ENCODE measurements at regions not wholly inside any gene's neighbourhood (a gene's known extent, or its start where the extent isn't known, plus 50 kb on each side); places are given as distances from the start of the nearest gene placed in this dataset.

DNA sequence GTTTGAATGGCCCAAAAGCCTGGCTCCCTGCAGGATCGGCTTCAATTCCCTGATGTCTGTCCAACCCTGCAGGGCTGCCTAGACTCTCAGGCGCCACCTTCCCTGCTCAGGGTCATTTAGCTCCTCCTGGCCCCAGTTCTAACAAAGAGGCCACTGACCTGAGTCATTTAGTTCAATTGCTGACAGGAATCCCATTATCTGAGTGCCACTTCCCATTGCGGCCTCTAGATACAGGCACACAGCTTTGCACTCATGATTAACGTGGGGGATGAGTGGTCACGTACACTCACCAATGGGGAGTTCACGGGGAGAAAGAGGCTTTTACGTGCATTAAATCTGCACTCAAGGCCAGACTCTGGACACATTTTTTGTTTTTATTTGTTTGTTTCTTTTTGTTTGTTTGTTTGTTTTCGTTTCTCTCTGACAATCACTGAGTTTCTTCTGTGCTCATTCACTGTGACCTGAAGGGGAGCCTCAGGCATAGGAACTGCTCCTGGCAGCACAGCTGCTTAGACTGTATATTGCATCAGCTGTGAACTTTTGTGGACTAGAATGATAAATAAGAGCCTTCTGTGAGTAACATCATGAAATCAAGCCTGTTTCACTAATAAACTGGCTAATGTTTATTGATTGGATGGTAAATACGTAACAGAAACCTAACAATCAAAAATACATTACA lies 118.9 kb upstream of the CTNNA2 start:
- no peaks in the 10 kb centered on the region for H4K20me1 ChIP-seq
- H3K4me1 ChIP-seq = no peaks in the 10 kb centered on the region
- H3K27me3 ChIP-seq = no peaks in the 10 kb centered on the region
- H3K9ac ChIP-seq = no peak overlapping the region
- H3K27ac ChIP-seq = no peak overlapping the region
- TF ChIP-seq Cebpa-rat (IDR thresholded peaks at IDR 0.05) = no peak
- H3K36me3 ChIP-seq = no peaks in the 10 kb centered on the region
- H3K4me3 ChIP-seq = no peak overlapping the region
- no peak overlapping the region for H3K4me2 ChIP-seq
- H3K9me3 ChIP-seq = no peaks in the 10 kb centered on the region

DNA sequence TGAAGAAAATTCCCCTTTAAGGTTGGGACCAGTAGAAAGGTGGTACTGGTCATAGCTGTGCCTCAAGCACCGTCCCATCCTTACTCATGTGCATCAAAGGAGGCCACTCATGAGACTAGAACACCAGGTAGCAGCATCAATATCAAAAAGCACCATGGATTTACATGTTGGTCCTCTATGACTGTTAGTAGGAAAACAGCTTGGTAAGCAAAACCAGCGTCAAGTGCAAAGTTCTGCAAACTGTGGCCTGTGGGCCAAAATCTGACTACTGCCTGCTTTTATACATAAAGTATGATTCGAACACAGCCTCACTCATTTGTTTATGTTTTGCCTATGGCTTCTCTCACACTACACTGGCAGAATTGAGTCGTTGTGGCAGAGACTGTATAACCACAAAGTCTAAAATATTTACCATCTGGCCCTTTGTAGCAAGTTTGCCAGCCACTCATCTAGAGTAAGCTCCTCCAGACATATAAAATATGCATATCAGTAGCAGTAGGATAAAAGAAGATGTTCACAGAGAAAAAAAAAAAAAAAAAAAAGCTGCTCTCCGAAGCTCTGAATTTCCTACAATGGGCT lies 119.7 kb upstream of the CTNNA2 start:
- Histone ChIP-seq H3K9me3 (no peaks in the 10 kb centered on the region), H3K27ac (no peak overlapping the region), H4K20me1 (no peaks in the 10 kb centered on the region), H3K4me3 (no peak overlapping the region), H3K27me3 (no peaks in the 10 kb centered on the region), H3K4me2 (no peak overlapping the region), H3K4me1 (no peaks in the 10 kb centered on the region), H3K36me3 (no peaks in the 10 kb centered on the region), H3K9ac (no peak overlapping the region)
- no peak for TF ChIP-seq Cebpa-rat (IDR thresholded peaks at IDR 0.05)

DNA sequence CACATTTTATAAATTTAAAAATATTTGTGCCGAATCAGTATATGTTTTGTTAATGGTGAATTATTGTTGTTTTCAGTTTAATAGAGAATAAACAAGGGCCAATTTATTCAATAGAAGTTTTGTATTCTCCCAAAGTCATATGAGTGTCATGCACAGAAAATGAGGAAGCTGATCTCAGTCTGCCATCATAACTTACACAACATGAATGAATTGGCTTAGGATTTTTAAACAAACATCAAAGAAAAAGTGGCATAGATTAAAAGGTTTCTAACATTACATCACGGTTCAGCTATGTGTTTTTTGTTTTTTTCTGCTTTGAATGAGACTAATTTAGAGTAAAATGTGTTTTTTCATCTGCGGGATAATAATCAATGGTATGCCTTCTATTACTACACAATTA lies 123.4 kb upstream of the CTNNA2 start:
- Histone ChIP-seq H4K20me1 (no peaks in the 10 kb centered on the region), H3K27ac (no peak overlapping the region), H3K36me3 (no peaks in the 10 kb centered on the region), H3K4me3 (no peak overlapping the region), H3K4me2 (no peak overlapping the region), H3K4me1 (no peaks in the 10 kb centered on the region), H3K9me3 (no peaks in the 10 kb centered on the region), H3K27me3 (no peaks in the 10 kb centered on the region), H3K9ac (no peak overlapping the region)
- TF ChIP-seq Cebpa-rat (IDR thresholded peaks at IDR 0.05) = no peak

DNA sequence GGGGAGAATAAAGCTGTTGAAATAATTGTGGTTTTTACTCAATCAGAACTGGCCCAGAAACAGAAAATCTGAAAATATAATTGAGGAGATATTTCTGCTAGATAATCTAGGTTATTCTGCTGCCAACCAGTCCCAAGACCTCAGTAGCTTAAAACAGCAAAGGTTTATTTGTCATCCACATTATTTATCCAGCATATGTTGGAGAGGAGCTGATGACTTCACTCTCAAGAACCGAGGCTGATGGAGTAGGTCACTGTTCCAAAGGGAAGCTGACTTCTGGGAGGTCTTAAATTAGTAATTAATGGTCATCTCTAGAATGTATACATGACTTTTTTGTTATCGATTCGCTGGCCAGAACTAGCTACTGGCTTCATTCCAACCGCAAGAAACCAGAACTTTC lies 124.8 kb upstream of the CTNNA2 start:
- Histone ChIP-seq H3K9me3 (no peaks in the 10 kb centered on the region), H3K9ac (no peak overlapping the region), H3K27me3 (no peaks in the 10 kb centered on the region), H3K4me3 (no peak overlapping the region), H3K4me1 (no peaks in the 10 kb centered on the region), H4K20me1 (no peaks in the 10 kb centered on the region), H3K36me3 (no peaks in the 10 kb centered on the region), H3K27ac (no peak overlapping the region), H3K4me2 (no peak overlapping the region)
- no peak for TF ChIP-seq Cebpa-rat (IDR thresholded peaks at IDR 0.05)

DNA sequence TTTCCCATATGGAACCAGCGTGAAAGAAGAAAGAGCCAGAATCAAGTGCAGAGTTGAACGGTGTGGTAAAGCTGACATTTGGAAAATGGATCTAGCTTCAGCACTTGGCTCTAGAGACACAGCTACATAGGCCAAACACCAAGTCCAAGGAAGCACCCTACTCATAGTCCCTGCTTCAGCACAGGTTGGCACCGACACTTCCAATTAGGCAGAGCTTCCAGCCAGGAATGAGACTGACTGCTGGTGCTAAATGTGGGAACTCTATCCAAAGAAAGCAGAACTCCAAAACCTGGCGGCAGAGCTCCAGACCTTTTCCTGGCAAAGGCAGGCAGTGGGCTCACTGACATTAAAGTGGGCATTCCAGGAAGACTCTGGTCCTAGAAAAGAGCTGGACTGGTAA lies 125.4 kb upstream of the CTNNA2 start:
- no peak overlapping the region for H3K27ac ChIP-seq
- no peaks in the 10 kb centered on the region for H4K20me1 ChIP-seq
- H3K9ac ChIP-seq = no peak overlapping the region
- H3K4me3 ChIP-seq = no peak overlapping the region
- H3K36me3 ChIP-seq = no peaks in the 10 kb centered on the region
- H3K4me2 ChIP-seq = no peak overlapping the region
- no peaks in the 10 kb centered on the region for H3K4me1 ChIP-seq
- no peak for TF ChIP-seq Cebpa-rat (IDR thresholded peaks at IDR 0.05)
- no peaks in the 10 kb centered on the region for H3K27me3 ChIP-seq
- H3K9me3 ChIP-seq = no peaks in the 10 kb centered on the region

DNA sequence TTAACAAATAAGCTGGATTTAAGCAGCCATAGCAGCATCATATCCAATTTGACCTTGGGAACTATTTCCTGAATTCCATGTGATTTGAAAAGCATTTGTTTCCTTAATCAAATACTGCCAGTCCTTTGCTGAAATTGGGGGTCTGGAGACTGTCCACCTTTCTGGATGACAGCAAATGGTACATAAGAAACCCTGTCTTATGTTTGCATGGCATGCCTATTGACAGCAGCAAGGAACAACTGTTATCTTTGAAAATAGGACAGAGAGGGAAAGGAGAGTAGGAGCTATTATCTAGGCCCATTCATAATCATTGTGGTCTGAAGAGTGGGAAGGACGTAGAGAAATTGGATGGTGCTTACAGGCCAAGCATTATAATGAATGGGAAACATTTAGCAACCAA lies 129.2 kb upstream of the CTNNA2 start:
- Histone ChIP-seq H4K20me1 (no peaks in the 10 kb centered on the region), H3K4me2 (no peak overlapping the region), H3K27me3 (no peaks in the 10 kb centered on the region), H3K4me3 (no peak overlapping the region), H3K27ac (no peak overlapping the region), H3K9ac (no peak overlapping the region), H3K36me3 (no peaks in the 10 kb centered on the region), H3K4me1 (no peaks in the 10 kb centered on the region), H3K9me3 (no peaks in the 10 kb centered on the region)
- no peak for TF ChIP-seq Cebpa-rat (IDR thresholded peaks at IDR 0.05)

DNA sequence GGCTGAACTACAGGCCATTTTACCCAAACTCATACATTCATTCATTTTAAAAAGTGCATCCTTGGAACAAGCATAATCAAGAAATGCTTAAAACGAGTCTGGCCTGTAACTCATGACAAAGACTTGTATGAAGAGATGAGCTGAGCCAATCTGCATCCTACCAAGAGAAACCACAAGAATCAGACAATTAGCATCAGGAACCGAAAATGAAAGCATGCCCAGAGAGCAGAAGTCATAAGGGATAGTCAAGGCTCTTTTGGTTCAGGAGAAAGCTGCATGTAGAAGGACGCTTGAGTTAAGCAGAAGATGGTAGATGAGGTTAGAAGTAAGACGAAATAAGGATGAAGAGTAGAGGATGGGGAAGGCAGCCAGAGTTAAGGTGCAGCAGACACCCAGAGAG lies 137.0 kb upstream of the CTNNA2 start:
- Histone ChIP-seq H3K36me3 (no peaks in the 10 kb centered on the region), H3K27ac (no peak overlapping the region), H3K4me2 (peak overlapping the region; percentile 46), H3K4me3 (no peak overlapping the region), H4K20me1 (no peaks in the 10 kb centered on the region), H3K9me3 (no peaks in the 10 kb centered on the region), H3K27me3 (no peaks in the 10 kb centered on the region), H3K9ac (no peak overlapping the region), H3K4me1 (no peaks in the 10 kb centered on the region)
- no peak for TF ChIP-seq Cebpa-rat (IDR thresholded peaks at IDR 0.05)

DNA sequence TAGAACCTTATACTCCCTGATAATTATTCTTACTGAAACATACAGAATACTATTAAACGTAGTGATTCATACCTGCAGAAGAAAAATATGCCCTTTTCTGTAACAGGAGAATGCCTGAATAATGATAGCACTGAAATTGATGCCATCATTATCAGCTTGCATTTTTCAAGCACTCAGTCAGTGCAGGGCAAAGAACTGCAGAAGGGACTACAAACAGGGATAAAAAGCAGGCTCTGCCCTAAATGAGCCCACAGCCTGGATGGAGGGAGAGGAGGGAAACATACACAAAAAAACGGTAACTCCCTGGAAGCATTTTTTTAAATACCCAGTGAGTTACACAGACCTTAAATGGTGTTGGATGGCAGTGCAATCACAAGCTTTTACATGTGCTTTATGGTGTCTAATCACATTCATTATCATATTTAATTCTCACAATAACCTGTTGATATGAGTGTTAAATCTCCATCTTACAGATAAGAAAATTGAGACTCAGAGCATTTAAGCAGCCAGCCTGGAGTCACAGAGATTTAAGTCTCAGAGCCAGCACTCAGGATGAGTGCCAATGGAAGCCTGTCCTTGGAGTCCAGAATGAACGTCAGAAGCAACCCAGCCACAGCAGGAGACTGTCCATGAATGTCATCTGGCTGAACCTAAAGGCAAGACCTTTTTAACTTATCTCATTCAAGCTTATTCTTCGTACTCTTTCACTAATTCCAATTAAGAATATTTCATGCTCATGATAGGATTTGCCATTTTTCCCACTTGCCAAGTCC lies 139.3 kb upstream of the CTNNA2 start:
- no peak for TF ChIP-seq Cebpa-rat (IDR thresholded peaks at IDR 0.05)
- Histone ChIP-seq H3K9ac (no peak overlapping the region), H4K20me1 (no peaks in the 10 kb centered on the region), H3K27me3 (no peaks in the 10 kb centered on the region), H3K4me1 (no peaks in the 10 kb centered on the region), H3K4me2 (no peak overlapping the region), H3K27ac (no peak overlapping the region), H3K36me3 (no peaks in the 10 kb centered on the region), H3K4me3 (no peak overlapping the region), H3K9me3 (no peaks in the 10 kb centered on the region)

DNA sequence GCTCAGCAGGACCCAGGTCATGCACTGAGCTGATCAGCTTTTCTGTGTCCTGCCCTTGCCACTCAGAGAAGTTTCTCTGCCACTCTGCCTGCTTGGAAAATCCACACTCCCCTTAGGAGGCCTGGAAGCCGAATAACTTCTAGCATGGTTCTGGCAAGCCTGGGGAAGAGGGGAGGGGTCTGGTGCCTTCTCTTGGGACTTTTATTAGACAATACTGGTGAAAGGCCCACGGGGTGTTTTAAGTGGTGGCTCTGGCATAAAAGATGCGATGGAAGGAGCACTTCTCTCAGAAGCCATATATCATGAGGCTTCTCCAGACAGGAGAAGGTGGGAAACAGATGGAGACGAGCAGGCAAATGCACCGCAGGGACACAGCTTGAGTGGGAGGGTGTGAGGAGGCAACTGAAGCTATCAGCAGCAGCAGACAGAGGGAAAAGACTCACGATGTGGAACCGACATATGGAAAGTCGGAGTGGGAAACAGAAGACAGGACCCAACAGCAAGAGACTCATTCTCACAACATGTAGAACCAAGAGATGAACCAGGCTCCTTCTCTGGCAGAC lies 141.8 kb upstream of the CTNNA2 start:
- no peak overlapping the region for H3K27ac ChIP-seq
- H3K4me2 ChIP-seq = no peak overlapping the region
- no peaks in the 10 kb centered on the region for H3K27me3 ChIP-seq
- H3K4me1 ChIP-seq = no peaks in the 10 kb centered on the region
- no peaks in the 10 kb centered on the region for H3K9me3 ChIP-seq
- no peak for TF ChIP-seq Cebpa-rat (IDR thresholded peaks at IDR 0.05)
- no peaks in the 10 kb centered on the region for H4K20me1 ChIP-seq
- H3K4me3 ChIP-seq = no peak overlapping the region
- no peak overlapping the region for H3K9ac ChIP-seq
- no peaks in the 10 kb centered on the region for H3K36me3 ChIP-seq

DNA sequence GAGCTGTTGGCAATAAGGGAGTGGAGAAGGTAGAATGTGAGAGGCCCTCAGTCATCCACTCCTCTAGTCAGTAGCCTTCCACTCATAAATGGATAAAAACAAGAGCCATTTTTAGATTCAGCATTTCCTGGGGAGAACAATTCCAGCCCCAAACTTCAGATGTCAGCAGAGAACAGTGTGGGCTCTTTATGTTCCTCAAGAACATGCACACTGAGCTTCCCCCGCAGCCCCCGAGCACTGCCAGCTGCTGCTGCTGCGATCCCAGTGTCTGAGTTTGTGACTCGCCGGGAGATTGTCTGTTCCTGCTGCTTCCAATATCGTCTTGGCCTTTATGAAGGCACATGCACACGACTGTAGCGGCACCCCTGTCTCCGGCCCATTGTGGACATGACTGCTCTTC lies 143.7 kb upstream of the CTNNA2 start:
- Histone ChIP-seq H4K20me1 (no peaks in the 10 kb centered on the region), H3K4me2 (no peak overlapping the region), H3K36me3 (no peaks in the 10 kb centered on the region), H3K9me3 (no peaks in the 10 kb centered on the region), H3K4me1 (no peaks in the 10 kb centered on the region), H3K27me3 (no peaks in the 10 kb centered on the region), H3K4me3 (no peak overlapping the region), H3K9ac (no peak overlapping the region), H3K27ac (no peak overlapping the region)
- no peak for TF ChIP-seq Cebpa-rat (IDR thresholded peaks at IDR 0.05)

Measured in BLaER1 (cell line).